GM23338 (cell line): ENCODE measurements at regions not wholly inside any gene's neighbourhood (a gene's known extent, or its start where the extent isn't known, plus 50 kb on each side); places are given as distances from the start of the nearest gene placed in this dataset.

Experiments
- ATAC-seq: fragments of 200-7000 bp; cut with Tn5 transposase; 3 replicates; pipeline ENCODE4 v1.9.1; 2020
- DNase-seq: peaks from one replicate; pipeline ENCODE4 v3.0.0-alpha.2; 2015; ENCODE audit warnings: low spot score
- H2AFZ ChIP-seq: fragments of 200-600 bp; sonication (generic); 2 replicates; pipeline ENCODE4 v1.8.0; 2016; ENCODE audit warnings: antibody characterized with exemption, mild to moderate bottlenecking, moderate library complexity
- H3F3A ChIP-seq: fragments of 200-600 bp; sonication (generic); replicated peaks from 2 replicates; pipeline ENCODE4 v1.8.0; 2017; ENCODE audit warnings: antibody characterized with exemption, mixed run types, low read depth
- H3K27ac ChIP-seq: fragments of 200-600 bp; sonication (generic); 2 replicates; pipeline ENCODE4 v1.6.1; 2016; ENCODE audit warnings: low read depth
- H3K27me3 ChIP-seq: fragments of 200-600 bp; sonication (generic); 2 replicates; pipeline ENCODE4 v1.8.0; 2016; ENCODE audit warnings: mild to moderate bottlenecking, mixed run types, moderate library complexity; ENCODE audit not compliant: insufficient read depth
- H3K36me3 ChIP-seq: fragments of 200-600 bp; sonication (generic); 2 replicates; pipeline ENCODE4 v1.8.0; 2016; ENCODE audit warnings: mild to moderate bottlenecking; ENCODE audit not compliant: insufficient read depth
- H3K4me1 ChIP-seq: fragments of 200-600 bp; sonication (generic); 2 replicates; pipeline ENCODE4 v1.8.0; 2016; ENCODE audit warnings: mild to moderate bottlenecking, moderate library complexity; ENCODE audit not compliant: insufficient read depth
- H3K4me2 ChIP-seq: fragments of 200-600 bp; sonication (generic); 2 replicates; pipeline ENCODE4 v1.7.1; 2017; ENCODE audit warnings: mixed run types
- H3K4me3 ChIP-seq: fragments of 200-600 bp; sonication (generic); 2 replicates; pipeline ENCODE4 v1.6.1; 2016; ENCODE audit warnings: mixed run types
- H3K79me2 ChIP-seq: fragments of 200-600 bp; sonication (generic); replicated peaks from 2 replicates; pipeline ENCODE4 v1.8.0; 2017; ENCODE audit warnings: mild to moderate bottlenecking; ENCODE audit not compliant: insufficient read depth
- H3K9me2 ChIP-seq: fragments of 200-600 bp; sonication (generic); 2 replicates; pipeline ENCODE4 v1.8.0; 2017; ENCODE audit not compliant: insufficient read depth
- H4K20me1 ChIP-seq: fragments of 200-600 bp; sonication (generic); replicated peaks from 2 replicates; pipeline ENCODE4 v1.8.0; 2017; ENCODE audit warnings: mild to moderate bottlenecking; ENCODE audit not compliant: insufficient read depth
- H3K27ac Mint-ChIP-seq: 2 replicates; pipeline ENCODE4 v1.8.0; 2020; ENCODE audit warnings: inconsistent platforms, mild to moderate bottlenecking, moderate library complexity, mixed read lengths
- H3K27me3 Mint-ChIP-seq: 3 replicates; pipeline ENCODE4 v1.8.0; 2022; ENCODE audit warnings: low read depth, mild to moderate bottlenecking, moderate library complexity, mixed read lengths, inconsistent platforms; ENCODE audit not compliant: insufficient read depth, poor library complexity
- H3K36me3 Mint-ChIP-seq: 3 replicates; pipeline ENCODE4 v1.8.0; 2021; ENCODE audit warnings: low read depth, mild to moderate bottlenecking, inconsistent platforms, moderate library complexity, mixed read lengths
- H3K4me1 Mint-ChIP-seq: 3 replicates; pipeline ENCODE4 v1.8.0; 2020; ENCODE audit warnings: mild to moderate bottlenecking, inconsistent platforms, mixed read lengths
- H3K4me3 Mint-ChIP-seq: 3 replicates; pipeline ENCODE4 v1.8.0; 2021; ENCODE audit warnings: moderate library complexity, mild to moderate bottlenecking, inconsistent platforms, mixed read lengths
- H3K9me3 Mint-ChIP-seq: 3 replicates; pipeline ENCODE4 v1.8.0; 2020; ENCODE audit warnings: moderate library complexity, mild to moderate bottlenecking, inconsistent platforms, mixed read lengths
- CREB1 ChIP-seq: fragments of 250-450 bp; sonication (Bioruptor Pico); IDR thresholded peaks from 2 replicates; pipeline ENCODE4 v1.5.0; 2020; ENCODE audit warnings: low read depth, mild to moderate bottlenecking, moderate library complexity
- EZH2 ChIP-seq: fragments of 200-600 bp; sonication (generic); IDR thresholded peaks from one replicate; pipeline ENCODE4 v1.8.0; 2017; ENCODE audit warnings: antibody characterized with exemption, mild to moderate bottlenecking, low read depth; ENCODE audit not compliant: unreplicated experiment
- EZH2phosphoT487 ChIP-seq: fragments of 200-600 bp; sonication (generic); IDR thresholded peaks from one replicate; pipeline ENCODE4 v1.8.1; 2018; ENCODE audit warnings: antibody characterized with exemption; ENCODE audit not compliant: unreplicated experiment
- JUNB ChIP-seq: IDR thresholded peaks from one replicate; pipeline ENCODE4 v1.6.1; 2016; ENCODE audit warnings: antibody characterized with exemption; ENCODE audit not compliant: unreplicated experiment
- NANOG ChIP-seq: IDR thresholded peaks from 2 replicates; pipeline ENCODE4 v1.6.1; 2016; ENCODE audit warnings: antibody characterized with exemption, borderline replicate concordance
- POLR2AphosphoS5 ChIP-seq: IDR thresholded peaks from 2 replicates; pipeline ENCODE4 v1.6.1; 2016; ENCODE audit warnings: antibody characterized with exemption, low read depth
- STAT1 ChIP-seq: IDR thresholded peaks from one replicate; pipeline ENCODE4 v1.6.1; 2016; ENCODE audit warnings: antibody characterized with exemption; ENCODE audit not compliant: unreplicated experiment
- ZNF114 ChIP-seq: fragments of 250-450 bp; sonication (Bioruptor Pico); IDR thresholded peaks from 2 replicates; pipeline ENCODE4 v1.5.0; 2020; ENCODE audit warnings: mild to moderate bottlenecking, moderate library complexity
- ZNF331 ChIP-seq: fragments of 250-450 bp; sonication (Bioruptor Pico); IDR thresholded peaks from 2 replicates; pipeline ENCODE4 v1.5.0; 2020; ENCODE audit warnings: low read depth, mild to moderate bottlenecking, moderate library complexity
- TF ChIP-seq, protein P1 (sequence below), 2 experiments: fragments of 200-600 bp in 1 of 2; sonication (generic) in 1 of 2; conservative IDR thresholded peaks; 2 replicates each; pipeline versions ENCODE4 v1.5.1 to v1.6.1; 2016 to 2017; ENCODE audit warnings: antibody characterized with exemption in 2 of 2, low read depth in 2 of 2, mild to moderate bottlenecking in 2 of 2, moderate library complexity in 1 of 2
- TF ChIP-seq, protein P2 (sequence below): IDR thresholded peaks from 2 replicates; pipeline ENCODE4 v1.6.1; 2016; ENCODE audit warnings: antibody characterized with exemption
- TF ChIP-seq, protein P3 (sequence below): fragments of 250-450 bp; sonication (Bioruptor Pico); IDR thresholded peaks from 2 replicates; pipeline ENCODE4 v1.5.0; 2020; ENCODE audit warnings: mild to moderate bottlenecking, moderate library complexity
- TF ChIP-seq, protein P4 (sequence below): IDR thresholded peaks from one replicate; pipeline ENCODE4 v1.6.1; 2018; ENCODE audit warnings: antibody characterized with exemption; ENCODE audit not compliant: unreplicated experiment

DNA sequence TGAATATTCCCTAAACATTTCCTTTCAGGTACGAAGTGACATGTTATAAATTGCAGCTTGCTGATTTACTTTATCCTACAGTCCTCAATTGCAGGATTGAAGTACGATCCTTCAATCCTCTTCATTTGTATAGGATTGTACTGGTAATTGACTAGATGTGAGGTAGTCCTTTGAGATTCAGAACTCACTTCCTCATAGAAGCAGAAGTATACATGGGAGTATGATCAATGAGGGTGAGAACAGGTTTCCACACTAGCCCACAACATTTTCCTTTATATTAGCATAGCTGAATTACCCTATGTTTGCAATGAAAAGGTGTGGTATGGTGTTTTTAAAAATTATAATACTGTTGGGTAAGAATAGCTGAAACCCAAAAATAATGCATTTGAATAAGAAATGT is 160.0 kb upstream of the UMPS start:
- no peaks in the 10 kb centered on the region for H3K79me2 ChIP-seq
- no peaks in the 10 kb centered on the region for H3K9me2 ChIP-seq
- no peak overlapping the region for H3K4me3 ChIP-seq
- no peaks in the 10 kb centered on the region for H3K27me3 ChIP-seq
- Mint-ChIP-seq H3K27me3 (peaks cover 2% of the 10 kb centered on the region), H3K4me3 (no peak overlapping the region), H3K36me3 (no peaks in the 10 kb centered on the region), H3K27ac (no peak overlapping the region), H3K9me3 (no peaks in the 10 kb centered on the region), H3K4me1 (peaks cover 6% of the 10 kb centered on the region; the same call in 2 of the 3 replicates)
- DNase-seq: no peak
- H4K20me1 ChIP-seq: no peaks in the 10 kb centered on the region
- H3K4me1 ChIP-seq: no peaks in the 10 kb centered on the region
- H3K27ac ChIP-seq: no peak overlapping the region
- H3F3A ChIP-seq: no peaks in the 10 kb centered on the region
- H3K36me3 ChIP-seq: no peaks in the 10 kb centered on the region
- no peak for ATAC-seq
- no peak overlapping the region for H2AFZ ChIP-seq
- no peak for TF ChIP-seq ZNF114 (CRISPR knock-in tag)
- no peak for TF ChIP-seq POLR2AphosphoS5
- no peak for TF ChIP-seq STAT1
- TF ChIP-seq, protein P1, sequence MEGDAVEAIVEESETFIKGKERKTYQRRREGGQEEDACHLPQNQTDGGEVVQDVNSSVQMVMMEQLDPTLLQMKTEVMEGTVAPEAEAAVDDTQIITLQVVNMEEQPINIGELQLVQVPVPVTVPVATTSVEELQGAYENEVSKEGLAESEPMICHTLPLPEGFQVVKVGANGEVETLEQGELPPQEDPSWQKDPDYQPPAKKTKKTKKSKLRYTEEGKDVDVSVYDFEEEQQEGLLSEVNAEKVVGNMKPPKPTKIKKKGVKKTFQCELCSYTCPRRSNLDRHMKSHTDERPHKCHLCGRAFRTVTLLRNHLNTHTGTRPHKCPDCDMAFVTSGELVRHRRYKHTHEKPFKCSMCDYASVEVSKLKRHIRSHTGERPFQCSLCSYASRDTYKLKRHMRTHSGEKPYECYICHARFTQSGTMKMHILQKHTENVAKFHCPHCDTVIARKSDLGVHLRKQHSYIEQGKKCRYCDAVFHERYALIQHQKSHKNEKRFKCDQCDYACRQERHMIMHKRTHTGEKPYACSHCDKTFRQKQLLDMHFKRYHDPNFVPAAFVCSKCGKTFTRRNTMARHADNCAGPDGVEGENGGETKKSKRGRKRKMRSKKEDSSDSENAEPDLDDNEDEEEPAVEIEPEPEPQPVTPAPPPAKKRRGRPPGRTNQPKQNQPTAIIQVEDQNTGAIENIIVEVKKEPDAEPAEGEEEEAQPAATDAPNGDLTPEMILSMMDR (conservative IDR thresholded peaks at IDR 0.05; ENCODE audit: low read depth in 2 of 2): no peak
- TF ChIP-seq EZH2phosphoT487: no peak
- TF ChIP-seq EZH2: no peak
- no peak for TF ChIP-seq JUNB
- no peak for TF ChIP-seq ZNF331 (CRISPR knock-in tag)
- TF ChIP-seq, protein P2, sequence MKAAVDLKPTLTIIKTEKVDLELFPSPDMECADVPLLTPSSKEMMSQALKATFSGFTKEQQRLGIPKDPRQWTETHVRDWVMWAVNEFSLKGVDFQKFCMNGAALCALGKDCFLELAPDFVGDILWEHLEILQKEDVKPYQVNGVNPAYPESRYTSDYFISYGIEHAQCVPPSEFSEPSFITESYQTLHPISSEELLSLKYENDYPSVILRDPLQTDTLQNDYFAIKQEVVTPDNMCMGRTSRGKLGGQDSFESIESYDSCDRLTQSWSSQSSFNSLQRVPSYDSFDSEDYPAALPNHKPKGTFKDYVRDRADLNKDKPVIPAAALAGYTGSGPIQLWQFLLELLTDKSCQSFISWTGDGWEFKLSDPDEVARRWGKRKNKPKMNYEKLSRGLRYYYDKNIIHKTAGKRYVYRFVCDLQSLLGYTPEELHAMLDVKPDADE: no peak
- TF ChIP-seq, protein P3, sequence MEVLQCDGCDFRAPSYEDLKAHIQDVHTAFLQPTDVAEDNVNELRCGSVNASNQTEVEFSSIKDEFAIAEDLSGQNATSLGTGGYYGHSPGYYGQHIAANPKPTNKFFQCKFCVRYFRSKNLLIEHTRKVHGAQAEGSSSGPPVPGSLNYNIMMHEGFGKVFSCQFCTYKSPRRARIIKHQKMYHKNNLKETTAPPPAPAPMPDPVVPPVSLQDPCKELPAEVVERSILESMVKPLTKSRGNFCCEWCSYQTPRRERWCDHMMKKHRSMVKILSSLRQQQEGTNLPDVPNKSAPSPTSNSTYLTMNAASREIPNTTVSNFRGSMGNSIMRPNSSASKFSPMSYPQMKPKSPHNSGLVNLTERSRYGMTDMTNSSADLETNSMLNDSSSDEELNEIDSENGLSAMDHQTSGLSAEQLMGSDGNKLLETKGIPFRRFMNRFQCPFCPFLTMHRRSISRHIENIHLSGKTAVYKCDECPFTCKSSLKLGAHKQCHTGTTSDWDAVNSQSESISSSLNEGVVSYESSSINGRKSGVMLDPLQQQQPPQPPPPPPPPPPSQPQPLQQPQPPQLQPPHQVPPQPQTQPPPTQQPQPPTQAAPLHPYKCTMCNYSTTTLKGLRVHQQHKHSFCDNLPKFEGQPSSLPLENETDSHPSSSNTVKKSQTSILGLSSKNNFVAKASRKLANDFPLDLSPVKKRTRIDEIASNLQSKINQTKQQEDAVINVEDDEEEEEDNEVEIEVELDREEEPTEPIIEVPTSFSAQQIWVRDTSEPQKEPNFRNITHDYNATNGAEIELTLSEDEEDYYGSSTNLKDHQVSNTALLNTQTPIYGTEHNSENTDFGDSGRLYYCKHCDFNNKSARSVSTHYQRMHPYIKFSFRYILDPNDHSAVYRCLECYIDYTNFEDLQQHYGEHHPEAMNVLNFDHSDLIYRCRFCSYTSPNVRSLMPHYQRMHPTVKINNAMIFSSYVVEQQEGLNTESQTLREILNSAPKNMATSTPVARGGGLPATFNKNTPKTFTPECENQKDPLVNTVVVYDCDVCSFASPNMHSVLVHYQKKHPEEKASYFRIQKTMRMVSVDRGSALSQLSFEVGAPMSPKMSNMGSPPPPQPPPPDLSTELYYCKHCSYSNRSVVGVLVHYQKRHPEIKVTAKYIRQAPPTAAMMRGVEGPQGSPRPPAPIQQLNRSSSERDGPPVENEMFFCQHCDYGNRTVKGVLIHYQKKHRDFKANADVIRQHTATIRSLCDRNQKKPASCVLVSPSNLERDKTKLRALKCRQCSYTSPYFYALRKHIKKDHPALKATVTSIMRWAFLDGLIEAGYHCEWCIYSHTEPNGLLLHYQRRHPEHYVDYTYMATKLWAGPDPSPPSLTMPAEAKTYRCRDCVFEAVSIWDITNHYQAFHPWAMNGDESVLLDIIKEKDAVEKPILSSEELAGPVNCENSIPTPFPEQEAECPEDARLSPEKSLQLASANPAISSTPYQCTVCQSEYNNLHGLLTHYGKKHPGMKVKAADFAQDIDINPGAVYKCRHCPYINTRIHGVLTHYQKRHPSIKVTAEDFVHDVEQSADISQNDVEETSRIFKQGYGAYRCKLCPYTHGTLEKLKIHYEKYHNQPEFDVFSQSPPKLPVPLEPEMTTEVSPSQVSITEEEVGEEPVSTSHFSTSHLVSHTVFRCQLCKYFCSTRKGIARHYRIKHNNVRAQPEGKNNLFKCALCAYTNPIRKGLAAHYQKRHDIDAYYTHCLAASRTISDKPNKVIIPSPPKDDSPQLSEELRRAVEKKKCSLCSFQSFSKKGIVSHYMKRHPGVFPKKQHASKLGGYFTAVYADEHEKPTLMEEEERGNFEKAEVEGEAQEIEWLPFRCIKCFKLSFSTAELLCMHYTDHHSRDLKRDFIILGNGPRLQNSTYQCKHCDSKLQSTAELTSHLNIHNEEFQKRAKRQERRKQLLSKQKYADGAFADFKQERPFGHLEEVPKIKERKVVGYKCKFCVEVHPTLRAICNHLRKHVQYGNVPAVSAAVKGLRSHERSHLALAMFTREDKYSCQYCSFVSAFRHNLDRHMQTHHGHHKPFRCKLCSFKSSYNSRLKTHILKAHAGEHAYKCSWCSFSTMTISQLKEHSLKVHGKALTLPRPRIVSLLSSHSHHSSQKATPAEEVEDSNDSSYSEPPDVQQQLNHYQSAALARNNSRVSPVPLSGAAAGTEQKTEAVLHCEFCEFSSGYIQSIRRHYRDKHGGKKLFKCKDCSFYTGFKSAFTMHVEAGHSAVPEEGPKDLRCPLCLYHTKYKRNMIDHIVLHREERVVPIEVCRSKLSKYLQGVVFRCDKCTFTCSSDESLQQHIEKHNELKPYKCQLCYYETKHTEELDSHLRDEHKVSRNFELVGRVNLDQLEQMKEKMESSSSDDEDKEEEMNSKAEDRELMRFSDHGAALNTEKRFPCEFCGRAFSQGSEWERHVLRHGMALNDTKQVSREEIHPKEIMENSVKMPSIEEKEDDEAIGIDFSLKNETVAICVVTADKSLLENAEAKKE: no peak
- TF ChIP-seq, protein P4, sequence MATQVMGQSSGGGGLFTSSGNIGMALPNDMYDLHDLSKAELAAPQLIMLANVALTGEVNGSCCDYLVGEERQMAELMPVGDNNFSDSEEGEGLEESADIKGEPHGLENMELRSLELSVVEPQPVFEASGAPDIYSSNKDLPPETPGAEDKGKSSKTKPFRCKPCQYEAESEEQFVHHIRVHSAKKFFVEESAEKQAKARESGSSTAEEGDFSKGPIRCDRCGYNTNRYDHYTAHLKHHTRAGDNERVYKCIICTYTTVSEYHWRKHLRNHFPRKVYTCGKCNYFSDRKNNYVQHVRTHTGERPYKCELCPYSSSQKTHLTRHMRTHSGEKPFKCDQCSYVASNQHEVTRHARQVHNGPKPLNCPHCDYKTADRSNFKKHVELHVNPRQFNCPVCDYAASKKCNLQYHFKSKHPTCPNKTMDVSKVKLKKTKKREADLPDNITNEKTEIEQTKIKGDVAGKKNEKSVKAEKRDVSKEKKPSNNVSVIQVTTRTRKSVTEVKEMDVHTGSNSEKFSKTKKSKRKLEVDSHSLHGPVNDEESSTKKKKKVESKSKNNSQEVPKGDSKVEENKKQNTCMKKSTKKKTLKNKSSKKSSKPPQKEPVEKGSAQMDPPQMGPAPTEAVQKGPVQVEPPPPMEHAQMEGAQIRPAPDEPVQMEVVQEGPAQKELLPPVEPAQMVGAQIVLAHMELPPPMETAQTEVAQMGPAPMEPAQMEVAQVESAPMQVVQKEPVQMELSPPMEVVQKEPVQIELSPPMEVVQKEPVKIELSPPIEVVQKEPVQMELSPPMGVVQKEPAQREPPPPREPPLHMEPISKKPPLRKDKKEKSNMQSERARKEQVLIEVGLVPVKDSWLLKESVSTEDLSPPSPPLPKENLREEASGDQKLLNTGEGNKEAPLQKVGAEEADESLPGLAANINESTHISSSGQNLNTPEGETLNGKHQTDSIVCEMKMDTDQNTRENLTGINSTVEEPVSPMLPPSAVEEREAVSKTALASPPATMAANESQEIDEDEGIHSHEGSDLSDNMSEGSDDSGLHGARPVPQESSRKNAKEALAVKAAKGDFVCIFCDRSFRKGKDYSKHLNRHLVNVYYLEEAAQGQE: no peak
- TF ChIP-seq CREB1 (CRISPR knock-in tag): no peak
- no peak for TF ChIP-seq NANOG
- H3K4me2 ChIP-seq: no peak overlapping the region
